ENCODE measurements at regions not wholly inside any gene's neighbourhood (a gene's known extent, or its start where the extent isn't known, plus 50 kb on each side); places are given as distances from the start of the nearest gene placed in this dataset.

DNA sequence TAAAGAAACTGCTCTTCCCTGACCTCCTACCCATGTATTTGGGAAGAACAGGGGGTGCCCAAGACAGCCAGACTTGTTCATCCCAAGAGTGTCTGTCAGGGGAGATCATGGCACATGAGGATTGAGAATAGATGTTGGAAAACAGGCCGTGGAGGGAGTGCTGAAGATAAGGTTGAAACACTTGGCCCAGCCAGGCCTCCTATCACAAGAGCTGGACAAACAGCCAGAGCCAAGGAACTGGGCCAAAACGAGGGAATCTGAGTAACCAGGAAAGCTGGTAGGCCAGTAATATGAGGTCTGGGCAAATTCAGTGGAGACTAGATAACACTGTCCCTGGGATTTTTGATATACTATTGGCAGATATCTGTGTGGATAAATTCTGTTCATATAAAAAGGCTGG is 161.7 kb downstream of the TMX1 start (continued):
- TF ChIP-seq, protein P1, sequence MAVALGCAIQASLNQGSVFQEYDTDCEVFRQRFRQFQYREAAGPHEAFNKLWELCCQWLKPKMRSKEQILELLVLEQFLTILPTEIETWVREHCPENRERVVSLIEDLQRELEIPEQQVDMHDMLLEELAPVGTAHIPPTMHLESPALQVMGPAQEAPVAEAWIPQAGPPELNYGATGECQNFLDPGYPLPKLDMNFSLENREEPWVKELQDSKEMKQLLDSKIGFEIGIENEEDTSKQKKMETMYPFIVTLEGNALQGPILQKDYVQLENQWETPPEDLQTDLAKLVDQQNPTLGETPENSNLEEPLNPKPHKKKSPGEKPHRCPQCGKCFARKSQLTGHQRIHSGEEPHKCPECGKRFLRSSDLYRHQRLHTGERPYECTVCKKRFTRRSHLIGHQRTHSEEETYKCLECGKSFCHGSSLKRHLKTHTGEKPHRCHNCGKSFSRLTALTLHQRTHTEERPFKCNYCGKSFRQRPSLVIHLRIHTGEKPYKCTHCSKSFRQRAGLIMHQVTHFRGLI (tag by site-specific recombination; IDR thresholded peaks at IDR 0.05) = no peak
- TF ChIP-seq YY2 (tag by site-specific recombination; IDR thresholded peaks at IDR 0.05) = no peak
- TF ChIP-seq GFI1B (tag by site-specific recombination; IDR thresholded peaks at IDR 0.05) = no peak

DNA sequence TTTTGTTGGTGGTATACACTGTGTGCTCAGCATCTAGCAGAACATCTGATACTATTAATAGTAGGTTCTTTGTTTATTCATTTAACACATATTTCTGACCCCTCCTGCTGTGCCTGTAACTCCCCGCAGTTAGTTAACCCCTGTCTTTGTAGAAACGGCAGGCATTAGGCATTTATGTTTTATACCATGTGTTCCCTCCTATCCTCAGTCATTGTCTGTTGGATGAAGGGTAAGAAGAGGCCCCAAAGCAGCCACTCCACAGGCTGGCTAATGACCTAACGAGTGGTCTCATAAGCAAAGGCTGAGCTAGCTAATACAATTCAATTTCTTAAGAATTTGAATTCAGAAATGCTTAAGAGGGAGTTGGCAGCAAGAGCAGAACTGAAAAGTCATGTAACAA is 170.8 kb downstream of the TMX1 start:
- TF ChIP-seq BCL11A (tag by site-specific recombination; IDR thresholded peaks at IDR 0.05; ENCODE audit: low read depth) = no peak
- TF ChIP-seq ZNF510 (tag by site-specific recombination; IDR thresholded peaks at IDR 0.05; ENCODE audit: insufficient replicate concordance) = no peak
- TF ChIP-seq, protein P2, sequence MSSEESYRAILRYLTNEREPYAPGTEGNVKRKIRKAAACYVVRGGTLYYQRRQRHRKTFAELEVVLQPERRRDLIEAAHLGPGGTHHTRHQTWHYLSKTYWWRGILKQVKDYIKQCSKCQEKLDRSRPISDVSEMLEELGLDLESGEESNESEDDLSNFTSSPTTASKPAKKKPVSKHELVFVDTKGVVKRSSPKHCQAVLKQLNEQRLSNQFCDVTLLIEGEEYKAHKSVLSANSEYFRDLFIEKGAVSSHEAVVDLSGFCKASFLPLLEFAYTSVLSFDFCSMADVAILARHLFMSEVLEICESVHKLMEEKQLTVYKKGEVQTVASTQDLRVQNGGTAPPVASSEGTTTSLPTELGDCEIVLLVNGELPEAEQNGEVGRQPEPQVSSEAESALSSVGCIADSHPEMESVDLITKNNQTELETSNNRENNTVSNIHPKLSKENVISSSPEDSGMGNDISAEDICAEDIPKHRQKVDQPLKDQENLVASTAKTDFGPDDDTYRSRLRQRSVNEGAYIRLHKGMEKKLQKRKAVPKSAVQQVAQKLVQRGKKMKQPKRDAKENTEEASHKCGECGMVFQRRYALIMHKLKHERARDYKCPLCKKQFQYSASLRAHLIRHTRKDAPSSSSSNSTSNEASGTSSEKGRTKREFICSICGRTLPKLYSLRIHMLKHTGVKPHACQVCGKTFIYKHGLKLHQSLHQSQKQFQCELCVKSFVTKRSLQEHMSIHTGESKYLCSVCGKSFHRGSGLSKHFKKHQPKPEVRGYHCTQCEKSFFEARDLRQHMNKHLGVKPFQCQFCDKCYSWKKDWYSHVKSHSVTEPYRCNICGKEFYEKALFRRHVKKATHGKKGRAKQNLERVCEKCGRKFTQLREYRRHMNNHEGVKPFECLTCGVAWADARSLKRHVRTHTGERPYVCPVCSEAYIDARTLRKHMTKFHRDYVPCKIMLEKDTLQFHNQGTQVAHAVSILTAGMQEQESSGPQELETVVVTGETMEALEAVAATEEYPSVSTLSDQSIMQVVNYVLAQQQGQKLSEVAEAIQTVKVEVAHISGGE (tag by site-specific recombination; conservative IDR thresholded peaks at IDR 0.05; ENCODE audit: low read depth) = no peak
- no peak for TF ChIP-seq ZNF37A (tag by site-specific recombination; IDR thresholded peaks at IDR 0.05)
- no peak for TF ChIP-seq ZNF121 (tag by site-specific recombination; IDR thresholded peaks at IDR 0.05)
- TF ChIP-seq ZNF214 (tag by site-specific recombination; IDR thresholded peaks at IDR 0.05; ENCODE audit: borderline replicate concordance) = no peak
- no peak for TF ChIP-seq ZNF596 (tag by site-specific recombination; IDR thresholded peaks at IDR 0.05)
- no peak for TF ChIP-seq ZNF133 (tag by site-specific recombination; IDR thresholded peaks at IDR 0.05)
- no peak for TF ChIP-seq ZNF701 (tag by site-specific recombination; IDR thresholded peaks at IDR 0.05)
- no peak for TF ChIP-seq GLIS2 (tag by site-specific recombination; IDR thresholded peaks at IDR 0.05)
- Histone ChIP-seq H3K27ac (ENCODE audit: extremely low read depth, low read depth, low read length) (no peak overlapping the region), H3K36me3 (ENCODE audit: control insufficient read depth in 2 of 2, insufficient read depth in 1 of 2, low read length in 2 of 2) (no peaks in the 10 kb centered on the region; a peak in 1 of 3 replicates), H3K4me3 (ENCODE audit: low read depth, low read length) (no peak overlapping the region), H3K9me3 (ENCODE audit: control insufficient read depth, insufficient read depth, low read depth, low read length) (no peaks in the 10 kb centered on the region), H3K4me1 (ENCODE audit: control insufficient read depth, insufficient read depth, low read length) (no peaks in the 10 kb centered on the region)
- POLR2A ChIA-PET = no interaction called here
- CTCF ChIA-PET = no interaction called here

DNA sequence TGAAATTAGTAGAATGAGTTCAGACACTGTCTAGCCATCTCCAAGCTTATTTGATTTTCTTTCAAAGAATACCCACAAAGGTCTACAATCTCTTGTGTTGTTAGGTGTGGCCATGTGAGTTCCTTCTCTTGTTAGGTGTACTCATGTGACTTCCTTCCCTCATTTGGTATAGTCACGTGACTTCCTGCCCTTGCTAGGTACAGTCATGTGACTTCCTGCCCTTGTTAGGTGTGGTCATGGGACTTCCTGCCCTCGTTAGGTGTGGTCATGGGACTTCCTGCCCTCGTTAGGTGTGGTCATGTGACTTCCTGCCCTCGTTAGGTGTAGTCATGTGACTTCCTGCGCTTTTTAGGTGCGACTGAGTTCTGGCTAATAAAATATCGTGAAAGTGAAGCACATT is 179.6 kb downstream of the TMX1 start:
- H3K36me3 ChIP-seq (ENCODE audit: control insufficient read depth in 2 of 2, insufficient read depth in 1 of 2, low read length in 2 of 2) = no peaks in the 10 kb centered on the region
- H3K27ac ChIP-seq (ENCODE audit: extremely low read depth, low read depth, low read length) = no peak overlapping the region
- H3K4me1 ChIP-seq (ENCODE audit: control insufficient read depth, insufficient read depth, low read length) = no peaks in the 10 kb centered on the region
- no peaks in the 10 kb centered on the region for H3K9me3 ChIP-seq (ENCODE audit: control insufficient read depth, insufficient read depth, low read depth, low read length)
- TF ChIP-seq ZNF202 (tag by site-specific recombination; IDR thresholded peaks at IDR 0.05; ENCODE audit: borderline replicate concordance) (no peak), IKZF3 (tag by site-specific recombination; IDR thresholded peaks at IDR 0.05) (no peak), MZF1 (tag by site-specific recombination; IDR thresholded peaks at IDR 0.05; ENCODE audit: borderline replicate concordance) (no peak), ZNF214 (tag by site-specific recombination; IDR thresholded peaks at IDR 0.05; ENCODE audit: borderline replicate concordance) (no peak)
- TF ChIP-seq, protein P3, sequence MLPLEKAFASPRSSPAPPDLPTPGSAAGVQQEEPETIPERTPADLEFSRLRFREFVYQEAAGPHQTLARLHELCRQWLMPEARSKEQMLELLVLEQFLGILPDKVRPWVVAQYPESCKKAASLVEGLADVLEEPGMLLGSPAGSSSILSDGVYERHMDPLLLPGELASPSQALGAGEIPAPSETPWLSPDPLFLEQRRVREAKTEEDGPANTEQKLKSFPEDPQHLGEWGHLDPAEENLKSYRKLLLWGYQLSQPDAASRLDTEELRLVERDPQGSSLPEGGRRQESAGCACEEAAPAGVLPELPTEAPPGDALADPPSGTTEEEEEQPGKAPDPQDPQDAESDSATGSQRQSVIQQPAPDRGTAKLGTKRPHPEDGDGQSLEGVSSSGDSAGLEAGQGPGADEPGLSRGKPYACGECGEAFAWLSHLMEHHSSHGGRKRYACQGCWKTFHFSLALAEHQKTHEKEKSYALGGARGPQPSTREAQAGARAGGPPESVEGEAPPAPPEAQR (tag by site-specific recombination; IDR thresholded peaks at IDR 0.05) = no peak
- TF ChIP-seq, protein P4, sequence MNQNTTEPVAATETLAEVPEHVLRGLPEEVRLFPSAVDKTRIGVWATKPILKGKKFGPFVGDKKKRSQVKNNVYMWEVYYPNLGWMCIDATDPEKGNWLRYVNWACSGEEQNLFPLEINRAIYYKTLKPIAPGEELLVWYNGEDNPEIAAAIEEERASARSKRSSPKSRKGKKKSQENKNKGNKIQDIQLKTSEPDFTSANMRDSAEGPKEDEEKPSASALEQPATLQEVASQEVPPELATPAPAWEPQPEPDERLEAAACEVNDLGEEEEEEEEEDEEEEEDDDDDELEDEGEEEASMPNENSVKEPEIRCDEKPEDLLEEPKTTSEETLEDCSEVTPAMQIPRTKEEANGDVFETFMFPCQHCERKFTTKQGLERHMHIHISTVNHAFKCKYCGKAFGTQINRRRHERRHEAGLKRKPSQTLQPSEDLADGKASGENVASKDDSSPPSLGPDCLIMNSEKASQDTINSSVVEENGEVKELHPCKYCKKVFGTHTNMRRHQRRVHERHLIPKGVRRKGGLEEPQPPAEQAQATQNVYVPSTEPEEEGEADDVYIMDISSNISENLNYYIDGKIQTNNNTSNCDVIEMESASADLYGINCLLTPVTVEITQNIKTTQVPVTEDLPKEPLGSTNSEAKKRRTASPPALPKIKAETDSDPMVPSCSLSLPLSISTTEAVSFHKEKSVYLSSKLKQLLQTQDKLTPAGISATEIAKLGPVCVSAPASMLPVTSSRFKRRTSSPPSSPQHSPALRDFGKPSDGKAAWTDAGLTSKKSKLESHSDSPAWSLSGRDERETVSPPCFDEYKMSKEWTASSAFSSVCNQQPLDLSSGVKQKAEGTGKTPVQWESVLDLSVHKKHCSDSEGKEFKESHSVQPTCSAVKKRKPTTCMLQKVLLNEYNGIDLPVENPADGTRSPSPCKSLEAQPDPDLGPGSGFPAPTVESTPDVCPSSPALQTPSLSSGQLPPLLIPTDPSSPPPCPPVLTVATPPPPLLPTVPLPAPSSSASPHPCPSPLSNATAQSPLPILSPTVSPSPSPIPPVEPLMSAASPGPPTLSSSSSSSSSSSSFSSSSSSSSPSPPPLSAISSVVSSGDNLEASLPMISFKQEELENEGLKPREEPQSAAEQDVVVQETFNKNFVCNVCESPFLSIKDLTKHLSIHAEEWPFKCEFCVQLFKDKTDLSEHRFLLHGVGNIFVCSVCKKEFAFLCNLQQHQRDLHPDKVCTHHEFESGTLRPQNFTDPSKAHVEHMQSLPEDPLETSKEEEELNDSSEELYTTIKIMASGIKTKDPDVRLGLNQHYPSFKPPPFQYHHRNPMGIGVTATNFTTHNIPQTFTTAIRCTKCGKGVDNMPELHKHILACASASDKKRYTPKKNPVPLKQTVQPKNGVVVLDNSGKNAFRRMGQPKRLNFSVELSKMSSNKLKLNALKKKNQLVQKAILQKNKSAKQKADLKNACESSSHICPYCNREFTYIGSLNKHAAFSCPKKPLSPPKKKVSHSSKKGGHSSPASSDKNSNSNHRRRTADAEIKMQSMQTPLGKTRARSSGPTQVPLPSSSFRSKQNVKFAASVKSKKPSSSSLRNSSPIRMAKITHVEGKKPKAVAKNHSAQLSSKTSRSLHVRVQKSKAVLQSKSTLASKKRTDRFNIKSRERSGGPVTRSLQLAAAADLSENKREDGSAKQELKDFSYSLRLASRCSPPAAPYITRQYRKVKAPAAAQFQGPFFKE (tag by site-specific recombination; IDR thresholded peaks at IDR 0.05; ENCODE audit: borderline replicate concordance) = no peak
- no peak overlapping the region for H3K4me3 ChIP-seq (ENCODE audit: low read depth, low read length)
- ChIA-PET CTCF (no interaction called here), POLR2A (no interaction called here)
